Panc1 (cell line): ENCODE measurements at regions not wholly inside any gene's neighbourhood (a gene's known extent, or its start where the extent isn't known, plus 50 kb on each side); places are given as distances from the start of the nearest gene placed in this dataset.

Source experiments
- POLR2AphosphoS5 ChIP-seq: IDR thresholded peaks from 2 replicates; pipeline ENCODE4 v1.6.1; 2012; ENCODE audit warnings: mild to moderate bottlenecking, low read depth, low read length, moderate library complexity
- SIN3A ChIP-seq: IDR thresholded peaks from 2 replicates; pipeline ENCODE4 v1.6.1; 2012; ENCODE audit warnings: low read depth, mild to moderate bottlenecking, low read length, moderate library complexity, borderline replicate concordance; ENCODE audit not compliant: insufficient read depth
- TCF7L2 ChIP-seq: IDR thresholded peaks from 2 replicates; pipeline ENCODE4 v1.6.1; 2011; ENCODE audit warnings: mild to moderate bottlenecking, low read depth, low read length, inconsistent platforms
- TF ChIP-seq, protein P1 (sequence below): fragments of 450-650 bp; IDR thresholded peaks from 2 replicates; pipeline ENCODE4 v1.5.1; 2017; ENCODE audit warnings: mild to moderate bottlenecking
- TF ChIP-seq, protein P2 (sequence below), 2 experiments: IDR thresholded peaks; 2 replicates each; pipeline ENCODE4 v1.6.1; 2011 to 2012; ENCODE audit warnings: low read depth in 2 of 2, control low read depth in 1 of 2, low read length in 1 of 2, mild to moderate bottlenecking in 1 of 2, moderate library complexity in 1 of 2; ENCODE audit not compliant: insufficient read depth in 1 of 2

DNA sequence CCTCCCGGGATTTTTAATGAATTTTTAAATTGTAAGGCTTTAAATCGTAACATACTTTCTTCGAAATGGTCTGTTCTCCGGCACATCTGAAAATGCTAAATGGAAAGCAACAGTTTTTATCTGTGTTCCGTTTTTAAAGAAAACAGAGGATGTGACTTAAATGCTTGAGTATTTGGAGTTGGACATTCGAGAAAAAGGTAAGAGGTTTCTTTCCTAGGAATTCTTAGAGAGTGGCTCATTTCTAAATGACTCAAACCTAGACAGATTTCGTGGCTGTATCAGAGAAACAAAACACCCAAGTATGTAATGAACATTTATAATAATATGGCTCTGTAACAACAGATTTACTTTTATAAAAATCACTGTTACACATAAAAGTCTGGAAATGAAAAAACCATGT is 177.6 kb upstream of the CCDC68 start:
- TF ChIP-seq, protein P1, sequence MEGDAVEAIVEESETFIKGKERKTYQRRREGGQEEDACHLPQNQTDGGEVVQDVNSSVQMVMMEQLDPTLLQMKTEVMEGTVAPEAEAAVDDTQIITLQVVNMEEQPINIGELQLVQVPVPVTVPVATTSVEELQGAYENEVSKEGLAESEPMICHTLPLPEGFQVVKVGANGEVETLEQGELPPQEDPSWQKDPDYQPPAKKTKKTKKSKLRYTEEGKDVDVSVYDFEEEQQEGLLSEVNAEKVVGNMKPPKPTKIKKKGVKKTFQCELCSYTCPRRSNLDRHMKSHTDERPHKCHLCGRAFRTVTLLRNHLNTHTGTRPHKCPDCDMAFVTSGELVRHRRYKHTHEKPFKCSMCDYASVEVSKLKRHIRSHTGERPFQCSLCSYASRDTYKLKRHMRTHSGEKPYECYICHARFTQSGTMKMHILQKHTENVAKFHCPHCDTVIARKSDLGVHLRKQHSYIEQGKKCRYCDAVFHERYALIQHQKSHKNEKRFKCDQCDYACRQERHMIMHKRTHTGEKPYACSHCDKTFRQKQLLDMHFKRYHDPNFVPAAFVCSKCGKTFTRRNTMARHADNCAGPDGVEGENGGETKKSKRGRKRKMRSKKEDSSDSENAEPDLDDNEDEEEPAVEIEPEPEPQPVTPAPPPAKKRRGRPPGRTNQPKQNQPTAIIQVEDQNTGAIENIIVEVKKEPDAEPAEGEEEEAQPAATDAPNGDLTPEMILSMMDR = no peak
- TF ChIP-seq POLR2AphosphoS5 (no peak), TCF7L2 (no peak), SIN3A (no peak)
- TF ChIP-seq, protein P2, sequence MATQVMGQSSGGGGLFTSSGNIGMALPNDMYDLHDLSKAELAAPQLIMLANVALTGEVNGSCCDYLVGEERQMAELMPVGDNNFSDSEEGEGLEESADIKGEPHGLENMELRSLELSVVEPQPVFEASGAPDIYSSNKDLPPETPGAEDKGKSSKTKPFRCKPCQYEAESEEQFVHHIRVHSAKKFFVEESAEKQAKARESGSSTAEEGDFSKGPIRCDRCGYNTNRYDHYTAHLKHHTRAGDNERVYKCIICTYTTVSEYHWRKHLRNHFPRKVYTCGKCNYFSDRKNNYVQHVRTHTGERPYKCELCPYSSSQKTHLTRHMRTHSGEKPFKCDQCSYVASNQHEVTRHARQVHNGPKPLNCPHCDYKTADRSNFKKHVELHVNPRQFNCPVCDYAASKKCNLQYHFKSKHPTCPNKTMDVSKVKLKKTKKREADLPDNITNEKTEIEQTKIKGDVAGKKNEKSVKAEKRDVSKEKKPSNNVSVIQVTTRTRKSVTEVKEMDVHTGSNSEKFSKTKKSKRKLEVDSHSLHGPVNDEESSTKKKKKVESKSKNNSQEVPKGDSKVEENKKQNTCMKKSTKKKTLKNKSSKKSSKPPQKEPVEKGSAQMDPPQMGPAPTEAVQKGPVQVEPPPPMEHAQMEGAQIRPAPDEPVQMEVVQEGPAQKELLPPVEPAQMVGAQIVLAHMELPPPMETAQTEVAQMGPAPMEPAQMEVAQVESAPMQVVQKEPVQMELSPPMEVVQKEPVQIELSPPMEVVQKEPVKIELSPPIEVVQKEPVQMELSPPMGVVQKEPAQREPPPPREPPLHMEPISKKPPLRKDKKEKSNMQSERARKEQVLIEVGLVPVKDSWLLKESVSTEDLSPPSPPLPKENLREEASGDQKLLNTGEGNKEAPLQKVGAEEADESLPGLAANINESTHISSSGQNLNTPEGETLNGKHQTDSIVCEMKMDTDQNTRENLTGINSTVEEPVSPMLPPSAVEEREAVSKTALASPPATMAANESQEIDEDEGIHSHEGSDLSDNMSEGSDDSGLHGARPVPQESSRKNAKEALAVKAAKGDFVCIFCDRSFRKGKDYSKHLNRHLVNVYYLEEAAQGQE (IDR thresholded peaks at IDR 0.05; ENCODE audit: insufficient read depth in 1 of 2, low read depth in 2 of 2, low read length in 1 of 2) = no peak
